Lower leg skin (tissue), 4 donors: ENCODE measurements at regions not wholly inside any gene's neighbourhood (a gene's known extent, or its start where the extent isn't known, plus 50 kb on each side); places are given as distances from the start of the nearest gene placed in this dataset.

Experiments
- DNase-seq, 2 donors: peaks; one replicate each; pipeline ENCODE4 v3.0.0-alpha.2; 2019; ENCODE audit warnings: low spot score in 2 of 2
- H3K4me3 ChIP-seq: fragments of 200-600 bp; sonication (generic); 2 replicates; pipeline ENCODE4 v1.5.1; 2017; ENCODE audit warnings: mild to moderate bottlenecking, low read depth; ENCODE audit not compliant: poor library complexity, severe bottlenecking
- POLR2A ChIP-seq, 2 donors: fragments of 450-650 bp; IDR thresholded peaks; one replicate each; pipeline ENCODE4 v1.6.1; 2016 to 2017; ENCODE audit warnings: antibody characterized with exemption in 2 of 2, mild to moderate bottlenecking in 1 of 2, moderate library complexity in 1 of 2
- WGBS, 2 donors: methylation state at CpG; one replicate each; pipeline ENCODE4 v1.1.5; 2018; 5-methylcytosine and 5-hydroxymethylcytosine counted together
- intact Hi-C: fragments of 100-400 bp; cut with DNase I; formaldehyde crosslinking; loops from one replicate; pipeline ENCODE4 v1.15.0; 2023; ENCODE audit warnings: low total_unique reads
- TF ChIP-seq, protein P1 (sequence below), 3 donors: fragments of 450-650 bp; IDR thresholded peaks; one replicate each; pipeline ENCODE4 v1.5.1; 2016; ENCODE audit warnings: antibody characterized with exemption in 3 of 3, mild to moderate bottlenecking in 3 of 3, moderate library complexity in 2 of 3

DNA sequence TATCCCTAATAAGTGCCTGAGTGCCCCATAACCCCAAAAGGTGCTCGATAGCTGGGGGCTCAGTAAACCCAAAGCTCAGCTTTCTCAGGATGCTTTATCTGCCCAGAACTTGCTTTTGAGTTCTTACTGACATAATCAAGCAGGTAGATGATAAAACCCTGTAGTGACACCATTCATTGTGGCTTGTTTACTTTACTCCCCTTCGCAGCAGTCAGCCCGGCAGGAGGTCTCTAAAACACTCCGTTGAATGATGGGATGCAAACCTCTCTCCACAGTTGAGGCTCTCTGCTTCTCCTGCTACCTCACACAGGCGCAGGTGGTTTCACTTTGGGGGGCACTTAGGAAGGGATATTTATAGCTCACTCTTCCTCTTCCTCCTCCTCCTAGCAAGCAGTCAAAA is 349.4 kb downstream of the HLX start:
- no peak for DNase-seq
- no peak overlapping the region for H3K4me3 ChIP-seq
- 32 to 50% methylated on average over 5 of the region's 5 CpGs for WGBS, 2 donors
- TF ChIP-seq, protein P1, sequence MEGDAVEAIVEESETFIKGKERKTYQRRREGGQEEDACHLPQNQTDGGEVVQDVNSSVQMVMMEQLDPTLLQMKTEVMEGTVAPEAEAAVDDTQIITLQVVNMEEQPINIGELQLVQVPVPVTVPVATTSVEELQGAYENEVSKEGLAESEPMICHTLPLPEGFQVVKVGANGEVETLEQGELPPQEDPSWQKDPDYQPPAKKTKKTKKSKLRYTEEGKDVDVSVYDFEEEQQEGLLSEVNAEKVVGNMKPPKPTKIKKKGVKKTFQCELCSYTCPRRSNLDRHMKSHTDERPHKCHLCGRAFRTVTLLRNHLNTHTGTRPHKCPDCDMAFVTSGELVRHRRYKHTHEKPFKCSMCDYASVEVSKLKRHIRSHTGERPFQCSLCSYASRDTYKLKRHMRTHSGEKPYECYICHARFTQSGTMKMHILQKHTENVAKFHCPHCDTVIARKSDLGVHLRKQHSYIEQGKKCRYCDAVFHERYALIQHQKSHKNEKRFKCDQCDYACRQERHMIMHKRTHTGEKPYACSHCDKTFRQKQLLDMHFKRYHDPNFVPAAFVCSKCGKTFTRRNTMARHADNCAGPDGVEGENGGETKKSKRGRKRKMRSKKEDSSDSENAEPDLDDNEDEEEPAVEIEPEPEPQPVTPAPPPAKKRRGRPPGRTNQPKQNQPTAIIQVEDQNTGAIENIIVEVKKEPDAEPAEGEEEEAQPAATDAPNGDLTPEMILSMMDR (IDR thresholded peaks at IDR 0.05), result no peak
- TF ChIP-seq POLR2A (IDR thresholded peaks at IDR 0.05), result no peak
- intact Hi-C loops, result no loop called here

DNA sequence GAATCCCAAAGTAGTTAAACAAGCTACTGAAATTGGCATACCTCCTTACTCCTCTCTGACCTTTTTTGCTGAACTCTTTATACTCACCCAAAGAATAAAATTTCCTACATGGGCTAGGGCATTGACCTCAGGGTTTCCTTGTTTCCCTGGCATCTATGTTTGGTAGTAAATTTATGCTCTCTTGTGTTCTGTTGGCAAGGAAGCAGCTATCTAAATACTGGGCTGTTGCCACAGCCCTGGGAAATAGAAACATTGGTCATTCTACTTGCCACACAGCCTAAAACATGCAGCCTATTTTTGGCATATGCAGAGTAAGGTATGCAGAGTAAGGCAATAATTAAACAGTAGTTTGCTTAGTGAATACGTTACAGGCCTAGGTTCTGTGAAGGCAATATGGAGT is 351.4 kb downstream of the HLX start:
- DNase-seq, result no peak
- intact Hi-C loops, result no loop called here
- 66 to 73% methylated on average over 1 of the region's 1 CpG for WGBS, 2 donors

DNA sequence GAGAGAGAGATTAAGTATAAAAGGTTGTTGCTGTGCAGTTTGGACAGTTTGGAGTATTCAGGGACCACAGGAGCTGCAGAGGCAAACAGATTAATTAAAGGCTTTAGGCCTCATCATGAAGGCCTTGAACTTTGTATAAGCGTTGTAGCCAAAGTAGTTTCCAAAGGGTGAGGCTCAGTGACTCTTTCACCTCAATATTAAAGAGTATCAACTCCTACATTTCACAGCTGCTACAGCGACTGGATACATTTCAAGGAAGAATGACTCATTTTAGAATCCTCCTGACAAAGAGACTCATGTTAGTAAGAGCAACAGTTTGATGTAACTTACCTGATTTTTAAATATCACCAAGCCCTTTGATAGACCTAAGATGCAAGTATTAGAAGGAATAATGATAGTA is 355.5 kb downstream of the HLX start:
- no peak for DNase-seq
- TF ChIP-seq POLR2A (IDR thresholded peaks at IDR 0.05), result no peak
- TF ChIP-seq, protein P1 (IDR thresholded peaks at IDR 0.05), result no peak
- 65 to 66% methylated on average over 2 of the region's 2 CpGs for WGBS, 2 donors
- no peak overlapping the region for H3K4me3 ChIP-seq
- intact Hi-C loops, result no loop called here

More for the DNA sequence above, 351.4 kb downstream of the HLX start:
- H3K4me3 ChIP-seq, result no peak overlapping the region
- TF ChIP-seq, protein P1 (IDR thresholded peaks at IDR 0.05), result no peak
- TF ChIP-seq POLR2A (IDR thresholded peaks at IDR 0.05), result no peak

DNA sequence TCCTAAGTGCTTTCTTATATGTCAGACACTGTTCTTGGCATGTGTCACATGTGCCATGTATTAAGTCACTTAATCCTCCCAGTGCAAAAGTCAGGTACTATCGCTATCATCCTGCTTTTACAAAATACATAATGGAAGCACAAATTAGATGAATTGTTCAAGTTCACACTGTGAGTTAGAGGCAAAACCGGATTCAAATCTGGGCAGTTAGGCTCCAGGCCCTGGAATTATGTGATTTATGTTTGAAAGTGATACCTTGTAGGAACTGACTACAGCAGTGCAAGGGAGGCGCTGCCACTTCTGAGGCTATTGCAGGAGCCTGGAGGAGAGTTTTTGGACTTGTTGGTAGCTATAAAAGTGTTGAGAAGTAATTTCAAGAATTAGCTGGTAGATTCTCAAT is 358.3 kb downstream of the HLX start:
- no peak for DNase-seq
- intact Hi-C loops, result no loop called here
- no peak for TF ChIP-seq POLR2A (IDR thresholded peaks at IDR 0.05)
- TF ChIP-seq, protein P1 (IDR thresholded peaks at IDR 0.05), result no peak
- WGBS, 2 donors, result 79 to 80% methylated on average over 3 of the region's 3 CpGs
- H3K4me3 ChIP-seq, result no peak overlapping the region

DNA sequence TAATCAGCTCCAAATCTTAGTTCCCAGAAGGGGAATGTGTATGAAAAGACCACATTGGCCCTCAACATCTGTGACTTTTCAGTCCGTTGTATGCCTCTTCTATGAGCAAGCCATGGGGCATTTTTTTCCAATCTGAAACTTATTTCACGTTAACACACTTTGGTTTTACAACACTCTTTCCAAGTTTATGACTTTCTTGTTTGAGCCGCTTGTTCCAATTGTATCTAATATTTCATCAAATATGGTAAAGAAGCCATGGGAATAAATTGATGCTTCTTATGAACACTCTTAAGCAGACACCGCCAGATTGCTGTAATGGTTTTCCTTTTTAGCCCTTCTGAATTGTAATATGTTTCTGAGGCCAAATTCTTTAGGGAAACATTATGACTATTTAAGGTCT is 359.9 kb downstream of the HLX start:
- 76 to 82% methylated on average over 4 of the region's 4 CpGs for WGBS, 2 donors
- no peak for TF ChIP-seq POLR2A (IDR thresholded peaks at IDR 0.05)
- TF ChIP-seq, protein P1 (IDR thresholded peaks at IDR 0.05), result no peak
- intact Hi-C loops, result no loop called here
- no peak overlapping the region for H3K4me3 ChIP-seq
- no peak for DNase-seq

DNA sequence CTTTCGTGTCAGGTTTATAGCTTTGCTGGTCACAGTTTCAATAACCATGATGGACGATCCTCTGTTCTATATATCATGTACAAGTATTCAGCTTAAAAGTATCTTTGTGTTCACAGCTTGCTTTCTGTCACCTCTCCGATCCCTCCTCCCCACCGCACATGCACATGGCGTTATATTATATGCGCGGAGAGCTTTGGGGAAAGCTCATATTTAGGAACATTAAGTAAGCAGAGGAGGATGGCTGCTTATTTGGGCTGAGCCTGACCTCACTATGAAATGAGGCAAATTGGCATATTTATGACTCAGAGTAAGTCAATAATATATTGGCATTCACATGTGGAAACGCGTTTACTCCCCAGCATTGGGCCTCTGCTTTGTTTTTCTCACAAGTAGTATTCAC is 360.5 kb downstream of the HLX start:
- no peak for DNase-seq
- intact Hi-C loops, result no loop called here
- H3K4me3 ChIP-seq, result no peak overlapping the region
- 68 to 70% methylated on average over 9 of the region's 9 CpGs for WGBS, 2 donors
- no peak for TF ChIP-seq POLR2A (IDR thresholded peaks at IDR 0.05)
- TF ChIP-seq, protein P1 (IDR thresholded peaks at IDR 0.05), result no peak
